ENCODE measurements at regions not wholly inside any gene's neighbourhood (a gene's known extent, or its start where the extent isn't known, plus 50 kb on each side); places are given as distances from the start of the nearest gene placed in this dataset.

GRCh38 chr14:104322531-104323366 lies 184.4 kb downstream of the KIF26A start:
- H3K27ac ChIP-seq (ENCODE audit: extremely low read depth, low read depth, low read length): no peak overlapping the region
- intact Hi-C loops (cut with micrococcal nuclease) (no loop called here), in situ Hi-C loops (cut with MboI) (no loop called here)
- no peak for DNase-seq (ENCODE audit: extremely low read depth in 1 of 4, low spot score in 3 of 4)
- no TSS peak for BruUV-seq (replicated peaks)
- ChIA-PET CTCF (ENCODE audit: low intra/inter-chr PET ratio) (no interaction called here), POLR2A (no interaction called here)
- no peak overlapping the region for H3K9ac ChIP-seq (ENCODE audit: insufficient read depth in 1 of 2, low read depth in 2 of 2, low read length in 2 of 2)
- no peaks in the 10 kb centered on the region for H3K4me1 ChIP-seq (replicated peaks in 1 of 2; ENCODE audit: control insufficient read depth in 2 of 2, insufficient read depth in 2 of 2, low read length in 2 of 2)
- ATAC-seq: no peak
- no peaks in the 10 kb centered on the region for H3K9me3 ChIP-seq (replicated peaks; ENCODE audit: control insufficient read depth, insufficient read depth, low read depth, low read length)
- no peaks in the 10 kb centered on the region for H4K20me1 ChIP-seq (replicated peaks; ENCODE audit: control insufficient read depth, insufficient read depth, low read length)
- WGBS (ENCODE audit: insufficient coverage, low coverage, missing lambda C conversion rate): 2% methylated on average over 19 of the region's 28 CpGs
- no peaks in the 10 kb centered on the region for H3K36me3 ChIP-seq (ENCODE audit: control insufficient read depth, insufficient read depth, low read length)
- peaks cover 0 to 2% of the 10 kb centered on the region in 2 experiments; a peak in 1 of 5 replicates for H3K27me3 ChIP-seq (ENCODE audit: control insufficient read depth in 2 of 2, insufficient read depth in 2 of 2, low read length in 2 of 2)
- no peak overlapping the region for H2AFZ ChIP-seq (ENCODE audit: low read depth, low read length)
- no peak overlapping the region for H3K4me2 ChIP-seq (ENCODE audit: insufficient read depth, low read length)
- no peak overlapping the region for H3K4me3 ChIP-seq
- H3K9me1 ChIP-seq (ENCODE audit: control insufficient read depth, insufficient read depth, low read length): no peaks in the 10 kb centered on the region
- no peak for FAIRE-seq
- H3K79me2 ChIP-seq (ENCODE audit: control insufficient read depth, insufficient read depth, low read length): no peaks in the 10 kb centered on the region
- no peak for TF ChIP-seq HNRNPH1 (optimal IDR thresholded peaks at IDR 0.05; ENCODE audit: low read depth, low read length)
- no peak for TF ChIP-seq BDP1 (IDR thresholded peaks at IDR 0.05; ENCODE audit: insufficient read depth, insufficient read length)
- TF ChIP-seq XRCC4 (IDR thresholded peaks at IDR 0.05; ENCODE audit: extremely low read depth, insufficient read depth, insufficient read length): no peak
- TF ChIP-seq SETDB1 (IDR thresholded peaks at IDR 0.05; ENCODE audit: low read length): no peak
- no peak for TF ChIP-seq HLTF (IDR thresholded peaks at IDR 0.05)
- no peak for TF ChIP-seq RERE (CRISPR knock-in tag; IDR thresholded peaks at IDR 0.05; ENCODE audit: borderline replicate concordance)
- TF ChIP-seq RB1 (IDR thresholded peaks at IDR 0.05; ENCODE audit: low read depth): no peak
- TF ChIP-seq SLC30A9 (CRISPR knock-in tag; IDR thresholded peaks at IDR 0.05): no peak
- no peak for TF ChIP-seq HNRNPUL1 (IDR thresholded peaks at IDR 0.05; ENCODE audit: low read length)
- TF ChIP-seq ZNF512 (tag; IDR thresholded peaks at IDR 0.05): no peak
- TF ChIP-seq ZC3H11A (IDR thresholded peaks at IDR 0.05; ENCODE audit: low read depth, low read length): no peak
- TF ChIP-seq CBX2 (IDR thresholded peaks at IDR 0.05; ENCODE audit: insufficient read depth, low read length, poor library complexity, severe bottlenecking): no peak
- no peak for TF ChIP-seq ZNF707 (CRISPR knock-in tag; conservative IDR thresholded peaks at IDR 0.05)
- TF ChIP-seq ELF1 (tag; IDR thresholded peaks at IDR 0.05): no peak
- no peak for TF ChIP-seq TSC22D4 (tag; IDR thresholded peaks at IDR 0.05)
- TF ChIP-seq ZC3H8 (IDR thresholded peaks at IDR 0.05): no peak
- no peak for TF ChIP-seq ZNF197 (CRISPR knock-in tag; IDR thresholded peaks at IDR 0.05; ENCODE audit: low read depth)

Data from K562 (cell line).